B cell (primary cell): ENCODE measurements at regions not wholly inside any gene's neighbourhood (a gene's known extent, or its start where the extent isn't known, plus 50 kb on each side); places are given as distances from the start of the nearest gene placed in this dataset.

Experiments used
- ATAC-seq: fragments of 200-7000 bp; cut with Tn5 transposase; one replicate; pipeline ENCODE4 v1.10.0; 2021; ENCODE audit warnings: low read depth, mild to moderate bottlenecking, moderate number of reproducible peaks, moderate library complexity
- CTCF ChIA-PET: fragments of 350-600 bp; sonication (Branson Sonifier 250); formaldehyde crosslinking; loops from one replicate; lab custom pipeline; 2021; ENCODE audit warnings: antibody characterized with exemption, inconsistent platforms; lab: Charles Lee
- POLR2A ChIA-PET: fragments of 350-600 bp; sonication (Branson Sonifier 250); formaldehyde crosslinking; loops from one replicate; lab custom pipeline; 2021; ENCODE audit warnings: antibody characterized with exemption; lab: Charles Lee
- DNase-seq: peaks from one replicate; pipeline ENCODE4 v3.0.0; 2013
- H2AFZ ChIP-seq: 2 replicates; pipeline ENCODE4 v1.6.1; 2012; ENCODE audit warnings: mild to moderate bottlenecking, low read depth, low read length; ENCODE audit not compliant: insufficient read depth, poor library complexity, severe bottlenecking
- H3K27ac ChIP-seq, 2 donors: 1 replicate in 1 of 2; 2 replicates in 1 of 2; pipeline ENCODE4 v1.5.1; 2012 to 2013; ENCODE audit warnings: low read length in 2 of 2, mild to moderate bottlenecking in 2 of 2, moderate library complexity in 1 of 2
- H3K27me3 ChIP-seq, 4 experiments: fragments of 200-600 bp in 1 of 4; sonication (generic) in 1 of 4; replicated peaks in 1 of 4; 1 replicate in 2 of 4; 2 replicates in 2 of 4; pipeline versions ENCODE4 v1.6.1 to v1.7.0; 2013 to 2016; ENCODE audit warnings: low read length in 3 of 4, mild to moderate bottlenecking in 2 of 4, mixed read lengths in 1 of 4, moderate library complexity in 1 of 4; ENCODE audit not compliant: insufficient read depth in 4 of 4, control insufficient read depth in 3 of 4; ENCODE audit errors: control extremely low read depth in 1 of 4
- H3K36me3 ChIP-seq, 2 experiments: replicated peaks in 1 of 2; 1 replicate in 1 of 2; 2 replicates in 1 of 2; pipeline versions ENCODE4 v1.6.1 to v1.7.1; 2013; ENCODE audit warnings: low read length in 1 of 2; ENCODE audit not compliant: insufficient read depth in 2 of 2, control insufficient read depth in 1 of 2; ENCODE audit errors: control extremely low read depth in 1 of 2, extremely low read depth in 1 of 2
- H3K4me1 ChIP-seq, 2 donors: fragments of 200-600 bp in 1 of 2; sonication (generic) in 1 of 2; 1 replicate in 1 of 2; 2 replicates in 1 of 2; pipeline versions ENCODE4 v1.5.1 to v1.6.1; 2013 to 2017; ENCODE audit warnings: low read length in 2 of 2; ENCODE audit not compliant: control insufficient read depth in 2 of 2, insufficient read depth in 2 of 2
- H3K4me2 ChIP-seq: replicated peaks from 2 replicates; pipeline ENCODE3; 2012; ENCODE audit warnings: mild to moderate bottlenecking, low read depth, low read length; ENCODE audit not compliant: poor library complexity, severe bottlenecking
- H3K4me3 ChIP-seq, 5 experiments: fragments of 200-600 bp in 1 of 5; sonication (generic) in 1 of 5; 1 replicate in 3 of 5; 2 replicates in 2 of 5; pipeline versions ENCODE4 v1.5.1 to v1.7.0; 2011 to 2016; ENCODE audit warnings: low read length in 4 of 5, mild to moderate bottlenecking in 4 of 5, low read depth in 2 of 5, control low read depth in 1 of 5, moderate library complexity in 1 of 5; ENCODE audit not compliant: insufficient read depth in 1 of 5; ENCODE audit errors: control extremely low read depth in 1 of 5, extremely low read depth in 1 of 5
- H3K79me2 ChIP-seq: fragments of 200-600 bp; sonication (generic); one replicate; pipeline ENCODE4 v1.6.0; 2016; ENCODE audit warnings: low read length; ENCODE audit not compliant: control insufficient read depth, insufficient read depth
- H3K9ac ChIP-seq: fragments of 200-600 bp; sonication (generic); 2 replicates; pipeline ENCODE4 v1.6.1; 2017; ENCODE audit warnings: mild to moderate bottlenecking, low read length, moderate library complexity
- H3K9me3 ChIP-seq, 3 donors: one replicate each; pipeline versions ENCODE4 v1.6.1 to v1.7.1; 2013; ENCODE audit warnings: low read length in 2 of 3; ENCODE audit not compliant: control insufficient read depth in 2 of 3, insufficient read depth in 1 of 3; ENCODE audit errors: control extremely low read depth in 1 of 3
- H4K20me1 ChIP-seq: 2 replicates; pipeline ENCODE4 v1.6.0; 2012; ENCODE audit warnings: mild to moderate bottlenecking, low read length; ENCODE audit not compliant: insufficient read depth, control insufficient read depth, poor library complexity, severe bottlenecking
- H3K27ac Mint-ChIP-seq: one replicate; pipeline ENCODE4 v1.8.0; 2021; ENCODE audit warnings: mixed read lengths
- H3K27me3 Mint-ChIP-seq: one replicate; pipeline ENCODE4 v1.8.0; 2021; ENCODE audit warnings: mixed read lengths
- H3K4me1 Mint-ChIP-seq: one replicate; pipeline ENCODE4 v1.8.0; 2021; ENCODE audit warnings: mixed read lengths
- H3K4me3 Mint-ChIP-seq: one replicate; pipeline ENCODE4 v1.8.0; 2021; ENCODE audit warnings: mixed read lengths
- H3K9me3 Mint-ChIP-seq: one replicate; pipeline ENCODE4 v1.8.0; 2022; ENCODE audit warnings: mixed read lengths; ENCODE audit not compliant: insufficient read depth
- EZH2 ChIP-seq: IDR thresholded peaks from 2 replicates; pipeline ENCODE4 v1.6.1; 2012; ENCODE audit warnings: borderline replicate concordance, low read depth, mild to moderate bottlenecking, moderate library complexity, low read length; ENCODE audit not compliant: insufficient read depth, poor library complexity, severe bottlenecking
- WGBS: methylation state at CpG from one replicate; pipeline ENCODE4 v1.1.5; 2013; ENCODE audit warnings: missing lambda C conversion rate; ENCODE audit not compliant: insufficient coverage; 5-methylcytosine and 5-hydroxymethylcytosine counted together
- intact Hi-C: fragments of 100-400 bp; cut with micrococcal nuclease; formaldehyde crosslinking; loops from one replicate; pipeline ENCODE4 v1.10.0; 2022
- TF ChIP-seq, protein P1 (sequence below): fragments of 200-600 bp; IDR thresholded peaks from one replicate; pipeline ENCODE4 v1.8.0; 2022; ENCODE audit warnings: antibody characterized with exemption, mild to moderate bottlenecking

DNA sequence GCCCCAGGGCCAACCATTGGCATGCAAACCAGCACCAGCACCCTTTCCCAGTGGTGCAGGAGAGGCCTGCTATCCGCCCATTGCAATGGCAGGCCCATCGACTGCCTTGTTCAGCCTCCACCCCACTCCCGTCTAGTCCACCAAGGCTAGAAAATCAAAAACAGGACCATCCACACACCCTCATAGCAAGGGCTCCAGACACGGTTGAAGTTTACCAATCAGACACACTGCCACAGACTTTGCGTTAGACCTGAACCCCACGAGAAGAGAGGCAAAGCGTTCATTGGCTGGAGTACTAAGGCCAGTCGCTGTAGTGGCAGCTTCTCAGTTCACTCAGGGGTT lies 95.3 kb upstream of the TEX51 start:
- Mint-ChIP-seq H3K27ac (no peak overlapping the region), H3K4me1 (no peaks in the 10 kb centered on the region), H3K9me3 (no peaks in the 10 kb centered on the region), H3K4me3 (no peak overlapping the region), H3K27me3 (peaks cover 4% of the 10 kb centered on the region)
- no peak overlapping the region for H3K4me2 ChIP-seq
- peaks cover 0 to 3% (median 0%) of the 10 kb centered on the region in 3 donors for H3K9me3 ChIP-seq
- H4K20me1 ChIP-seq: no peaks in the 10 kb centered on the region
- CTCF ChIA-PET: no interaction called here
- POLR2A ChIA-PET: no interaction called here
- WGBS: 93% methylated on average over 8 of the region's 8 CpGs
- no peak for ATAC-seq
- no peak overlapping the region for H3K27ac ChIP-seq
- no peaks in the 10 kb centered on the region for H3K4me1 ChIP-seq
- no peaks in the 10 kb centered on the region for H3K27me3 ChIP-seq
- TF ChIP-seq, protein P1, sequence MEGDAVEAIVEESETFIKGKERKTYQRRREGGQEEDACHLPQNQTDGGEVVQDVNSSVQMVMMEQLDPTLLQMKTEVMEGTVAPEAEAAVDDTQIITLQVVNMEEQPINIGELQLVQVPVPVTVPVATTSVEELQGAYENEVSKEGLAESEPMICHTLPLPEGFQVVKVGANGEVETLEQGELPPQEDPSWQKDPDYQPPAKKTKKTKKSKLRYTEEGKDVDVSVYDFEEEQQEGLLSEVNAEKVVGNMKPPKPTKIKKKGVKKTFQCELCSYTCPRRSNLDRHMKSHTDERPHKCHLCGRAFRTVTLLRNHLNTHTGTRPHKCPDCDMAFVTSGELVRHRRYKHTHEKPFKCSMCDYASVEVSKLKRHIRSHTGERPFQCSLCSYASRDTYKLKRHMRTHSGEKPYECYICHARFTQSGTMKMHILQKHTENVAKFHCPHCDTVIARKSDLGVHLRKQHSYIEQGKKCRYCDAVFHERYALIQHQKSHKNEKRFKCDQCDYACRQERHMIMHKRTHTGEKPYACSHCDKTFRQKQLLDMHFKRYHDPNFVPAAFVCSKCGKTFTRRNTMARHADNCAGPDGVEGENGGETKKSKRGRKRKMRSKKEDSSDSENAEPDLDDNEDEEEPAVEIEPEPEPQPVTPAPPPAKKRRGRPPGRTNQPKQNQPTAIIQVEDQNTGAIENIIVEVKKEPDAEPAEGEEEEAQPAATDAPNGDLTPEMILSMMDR: no peak
- TF ChIP-seq EZH2: no peak
- intact Hi-C loops: no loop called here
- H2AFZ ChIP-seq: no peak overlapping the region
- H3K79me2 ChIP-seq: no peaks in the 10 kb centered on the region
- DNase-seq: no peak
- no peak overlapping the region for H3K9ac ChIP-seq
- no peak overlapping the region for H3K4me3 ChIP-seq
- no peaks in the 10 kb centered on the region for H3K36me3 ChIP-seq

DNA sequence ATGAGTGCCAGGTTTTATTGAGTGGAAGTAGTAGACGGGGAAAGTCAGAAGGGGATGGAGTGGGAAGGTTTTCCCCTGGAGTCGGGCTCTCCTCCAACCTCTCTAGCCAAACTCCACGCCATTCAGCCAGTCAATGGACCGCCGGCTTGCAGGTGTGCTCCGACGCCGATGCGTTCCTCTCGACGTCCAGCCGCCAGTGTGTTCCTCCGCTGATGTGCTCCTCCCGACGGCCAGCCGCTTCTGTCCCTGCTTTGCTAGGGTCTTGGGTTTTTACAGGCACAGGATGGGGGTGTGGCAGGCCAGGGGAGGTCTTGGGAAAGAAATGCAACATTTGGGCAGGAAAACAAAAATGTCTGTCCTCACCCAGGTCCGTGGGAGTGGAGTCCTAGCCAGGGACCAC lies 94.3 kb upstream of the TEX51 start:
- H3K79me2 ChIP-seq: no peaks in the 10 kb centered on the region
- no peaks in the 10 kb centered on the region for H3K36me3 ChIP-seq
- H3K4me3 Mint-ChIP-seq: no peak overlapping the region
- peaks cover 9% of the 10 kb centered on the region for H3K27me3 Mint-ChIP-seq
- POLR2A ChIA-PET: no interaction called here
- H3K9me3 Mint-ChIP-seq: no peaks in the 10 kb centered on the region
- no peak overlapping the region for H3K4me3 ChIP-seq
- H3K9me3 ChIP-seq: peaks cover 0 to 3% (median 0%) of the 10 kb centered on the region in 3 donors
- H3K27me3 ChIP-seq: no peaks in the 10 kb centered on the region
- no peak overlapping the region for H3K27ac ChIP-seq
- H3K4me2 ChIP-seq: no peak overlapping the region
- no peak overlapping the region for H3K9ac ChIP-seq
- DNase-seq (no peak), ATAC-seq (no peak)
- no peak overlapping the region for H3K27ac Mint-ChIP-seq
- H3K4me1 ChIP-seq: no peaks in the 10 kb centered on the region
- H4K20me1 ChIP-seq: no peaks in the 10 kb centered on the region
- WGBS: 93% methylated on average over 15 of the region's 17 CpGs
- TF ChIP-seq, protein P1: no peak
- TF ChIP-seq EZH2: no peak
- intact Hi-C loops: no loop called here
- H2AFZ ChIP-seq: no peak overlapping the region
- H3K4me1 Mint-ChIP-seq: no peaks in the 10 kb centered on the region
- CTCF ChIA-PET: no interaction called here
